ENCODE measurements at regions not wholly inside any gene's neighbourhood (a gene's known extent, or its start where the extent isn't known, plus 50 kb on each side); places are given as distances from the start of the nearest gene placed in this dataset.

GRCh38 chr6:125432963-125433362, 131.2 kb upstream of the HDDC2 start:
- H3K9ac ChIP-seq (ENCODE audit: insufficient read depth in 1 of 2, low read depth in 2 of 2, low read length in 2 of 2), result no peak overlapping the region
- TF ChIP-seq SREBF1 (IDR thresholded peaks at IDR 0.05; ENCODE audit: borderline replicate concordance, low read depth, low read length) (no peak), POLR2A (conservative IDR thresholded peaks at IDR 0.05) (no peak), FOXK2 (conservative IDR thresholded peaks at IDR 0.05 in 1 of 2, IDR thresholded peaks at IDR 0.05 in 1 of 2; ENCODE audit: low read depth in 2 of 2) (no peak), MAZ (CRISPR knock-in tag; conservative IDR thresholded peaks at IDR 0.05 in 1 of 2, IDR thresholded peaks at IDR 0.05 in 1 of 2) (no peak), MYBL2 (IDR thresholded peaks at IDR 0.05; ENCODE audit: low read depth) (no peak), MYBL2 (CRISPR knock-in tag; IDR thresholded peaks at IDR 0.05; ENCODE audit: borderline replicate concordance) (no peak), ATF2 (CRISPR knock-in tag; IDR thresholded peaks at IDR 0.05) (no peak), ZNF395 (CRISPR knock-in tag; IDR thresholded peaks at IDR 0.05) (no peak), BCL6 (CRISPR knock-in tag; IDR thresholded peaks at IDR 0.05) (no peak), ZKSCAN3 (CRISPR knock-in tag; IDR thresholded peaks at IDR 0.05) (no peak), MAFF (IDR thresholded peaks at IDR 0.05; ENCODE audit: low read length) (no peak), ZNF518B (CRISPR knock-in tag; IDR thresholded peaks at IDR 0.05) (no peak), ETV5 (CRISPR knock-in tag; IDR thresholded peaks at IDR 0.05; ENCODE audit: low read depth) (no peak), SMAD2 (IDR thresholded peaks at IDR 0.05; ENCODE audit: low read depth, low read length) (no peak), NONO (IDR thresholded peaks at IDR 0.05; ENCODE audit: low read depth in 2 of 2, low read length in 1 of 2) (no peak), HMG20B (CRISPR knock-in tag; IDR thresholded peaks at IDR 0.05) (no peak), RBM15 (IDR thresholded peaks at IDR 0.05; ENCODE audit: insufficient read depth, low read length) (no peak)
- no peaks in the 10 kb centered on the region for H3K9me1 ChIP-seq (ENCODE audit: control insufficient read depth, insufficient read depth, low read length)
- WGBS (ENCODE audit: insufficient coverage, low coverage, missing lambda C conversion rate), result 7% methylated on average over 3 of the region's 5 CpGs
- ATAC-seq (no peak), DNase-seq (ENCODE audit: extremely low read depth in 1 of 4, low spot score in 3 of 4) (no peak), FAIRE-seq (no peak)
- H2AFZ ChIP-seq (ENCODE audit: low read depth, low read length), result no peak overlapping the region
- no peaks in the 10 kb centered on the region for H3K36me3 ChIP-seq (ENCODE audit: control insufficient read depth, insufficient read depth, low read length)
- H3K4me3 ChIP-seq, result no peak overlapping the region
- intact Hi-C loops (cut with micrococcal nuclease) (no loop called here), in situ Hi-C loops (cut with MboI) (no loop called here)
- H4K20me1 ChIP-seq (replicated peaks; ENCODE audit: control insufficient read depth, insufficient read depth, low read length), result no peaks in the 10 kb centered on the region
- no TSS peak for BruUV-seq (replicated peaks)
- H3K79me2 ChIP-seq (ENCODE audit: control insufficient read depth, insufficient read depth, low read length), result no peaks in the 10 kb centered on the region
- ChIA-PET CTCF (ENCODE audit: low intra/inter-chr PET ratio) (no interaction called here), POLR2A (no interaction called here)
- no peak overlapping the region for H3K27ac ChIP-seq (ENCODE audit: extremely low read depth, low read depth, low read length)
- H3K4me2 ChIP-seq (ENCODE audit: insufficient read depth, low read length), result no peak overlapping the region
- no peaks in the 10 kb centered on the region for H3K4me1 ChIP-seq (replicated peaks in 1 of 2; ENCODE audit: control insufficient read depth in 2 of 2, insufficient read depth in 2 of 2, low read length in 2 of 2)
- H3K27me3 ChIP-seq (ENCODE audit: control insufficient read depth in 2 of 2, insufficient read depth in 2 of 2, low read length in 2 of 2), result no peaks in the 10 kb centered on the region
- H3K9me3 ChIP-seq (replicated peaks; ENCODE audit: control insufficient read depth, insufficient read depth, low read depth, low read length), result no peaks in the 10 kb centered on the region
